ENCODE measurements at regions not wholly inside any gene's neighbourhood (a gene's known extent, or its start where the extent isn't known, plus 50 kb on each side); places are given as distances from the start of the nearest gene placed in this dataset.

DNA sequence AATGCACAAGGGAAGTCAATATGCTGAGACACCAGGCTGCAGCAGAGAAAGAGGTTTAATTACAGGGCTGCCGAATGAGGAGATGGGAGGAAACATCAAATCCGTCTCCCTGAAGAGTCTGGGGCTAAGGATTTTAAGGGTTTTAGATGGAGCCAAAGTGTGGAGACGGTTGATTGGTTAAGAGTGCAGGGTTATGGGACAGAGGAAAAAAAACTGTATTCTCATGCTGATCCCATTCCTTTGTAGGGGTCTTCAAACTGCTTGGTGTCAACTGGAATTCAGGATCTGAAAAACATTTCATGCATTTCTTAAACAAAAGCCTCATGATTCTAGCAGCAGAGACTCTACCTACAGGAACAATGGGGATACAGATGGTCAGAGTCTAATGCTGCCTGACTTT is 96.1 kb upstream of the SYNDIG1 start:
- no peak overlapping the region for H3K27ac ChIP-seq
- DNase-seq (ENCODE audit: extremely low spot score in 2 of 2) = peak in 1 of 2 donors; percentile 43
- H3K4me1 ChIP-seq = no peaks in the 10 kb centered on the region
- no peak overlapping the region for H3K4me3 ChIP-seq
- H3K27me3 ChIP-seq = no peaks in the 10 kb centered on the region
- TF ChIP-seq, protein P1, sequence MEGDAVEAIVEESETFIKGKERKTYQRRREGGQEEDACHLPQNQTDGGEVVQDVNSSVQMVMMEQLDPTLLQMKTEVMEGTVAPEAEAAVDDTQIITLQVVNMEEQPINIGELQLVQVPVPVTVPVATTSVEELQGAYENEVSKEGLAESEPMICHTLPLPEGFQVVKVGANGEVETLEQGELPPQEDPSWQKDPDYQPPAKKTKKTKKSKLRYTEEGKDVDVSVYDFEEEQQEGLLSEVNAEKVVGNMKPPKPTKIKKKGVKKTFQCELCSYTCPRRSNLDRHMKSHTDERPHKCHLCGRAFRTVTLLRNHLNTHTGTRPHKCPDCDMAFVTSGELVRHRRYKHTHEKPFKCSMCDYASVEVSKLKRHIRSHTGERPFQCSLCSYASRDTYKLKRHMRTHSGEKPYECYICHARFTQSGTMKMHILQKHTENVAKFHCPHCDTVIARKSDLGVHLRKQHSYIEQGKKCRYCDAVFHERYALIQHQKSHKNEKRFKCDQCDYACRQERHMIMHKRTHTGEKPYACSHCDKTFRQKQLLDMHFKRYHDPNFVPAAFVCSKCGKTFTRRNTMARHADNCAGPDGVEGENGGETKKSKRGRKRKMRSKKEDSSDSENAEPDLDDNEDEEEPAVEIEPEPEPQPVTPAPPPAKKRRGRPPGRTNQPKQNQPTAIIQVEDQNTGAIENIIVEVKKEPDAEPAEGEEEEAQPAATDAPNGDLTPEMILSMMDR (IDR thresholded peaks at IDR 0.05) = no peak
- no peak for TF ChIP-seq POLR2AphosphoS5 (IDR thresholded peaks at IDR 0.05; ENCODE audit: insufficient read depth in 1 of 2, low read depth in 1 of 2)
- TF ChIP-seq POLR2A (IDR thresholded peaks at IDR 0.05) = no peak
- no peaks in the 10 kb centered on the region for H3K9me3 ChIP-seq
- intact Hi-C loops (cut with DNase I) = no loop called here
- no peaks in the 10 kb centered on the region for H3K36me3 ChIP-seq

DNA sequence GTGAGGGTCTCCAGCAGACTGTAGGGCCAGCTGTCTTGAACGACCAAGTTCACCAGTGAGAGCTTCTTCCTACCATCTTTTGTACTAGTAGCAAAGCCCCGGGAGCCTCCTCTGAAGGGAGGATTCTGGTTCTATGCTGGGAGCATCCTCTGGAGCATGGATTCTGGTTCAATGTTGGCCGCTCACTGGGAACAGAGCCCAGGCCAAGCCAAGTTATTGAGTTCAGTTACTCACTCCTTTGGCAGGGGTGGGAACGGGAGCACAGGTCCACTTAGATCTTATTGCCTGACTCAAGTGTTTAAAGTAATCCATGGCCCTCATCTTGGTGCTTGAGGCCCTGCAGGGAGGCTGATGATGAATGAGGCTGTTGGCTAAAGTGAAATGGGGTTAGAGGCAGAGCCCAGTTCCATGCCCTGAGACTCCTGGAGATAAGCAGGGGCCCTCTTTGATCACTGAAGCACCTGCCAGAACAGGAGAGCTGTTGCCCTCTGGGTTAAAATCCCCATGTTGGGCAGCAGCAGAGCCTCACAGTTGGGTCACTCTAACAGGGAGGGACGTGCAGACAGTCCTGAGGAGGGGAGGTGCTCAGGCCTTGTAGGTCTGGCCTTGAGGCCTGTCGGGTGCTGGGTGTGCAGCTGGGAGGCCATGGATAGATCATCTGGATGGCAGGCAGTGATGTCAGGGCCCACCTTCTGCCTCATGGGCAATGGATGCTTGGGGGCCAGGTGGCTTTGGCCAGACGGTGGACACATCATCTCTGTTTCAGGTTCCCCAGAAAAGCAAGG is 98.3 kb upstream of the SYNDIG1 start:
- no peak overlapping the region for H3K4me3 ChIP-seq
- TF ChIP-seq POLR2A (IDR thresholded peaks at IDR 0.05) (no peak), POLR2AphosphoS5 (IDR thresholded peaks at IDR 0.05; ENCODE audit: insufficient read depth in 1 of 2, low read depth in 1 of 2) (no peak)
- TF ChIP-seq, protein P1 (IDR thresholded peaks at IDR 0.05) = no peak
- H3K27me3 ChIP-seq = no peaks in the 10 kb centered on the region
- no peak overlapping the region for H3K27ac ChIP-seq
- peak; percentile 52 to 75 for DNase-seq (ENCODE audit: extremely low spot score in 2 of 2)
- H3K36me3 ChIP-seq = no peaks in the 10 kb centered on the region
- no peaks in the 10 kb centered on the region for H3K4me1 ChIP-seq
- H3K9me3 ChIP-seq = no peaks in the 10 kb centered on the region
- intact Hi-C loops (cut with DNase I) = no loop called here

DNA sequence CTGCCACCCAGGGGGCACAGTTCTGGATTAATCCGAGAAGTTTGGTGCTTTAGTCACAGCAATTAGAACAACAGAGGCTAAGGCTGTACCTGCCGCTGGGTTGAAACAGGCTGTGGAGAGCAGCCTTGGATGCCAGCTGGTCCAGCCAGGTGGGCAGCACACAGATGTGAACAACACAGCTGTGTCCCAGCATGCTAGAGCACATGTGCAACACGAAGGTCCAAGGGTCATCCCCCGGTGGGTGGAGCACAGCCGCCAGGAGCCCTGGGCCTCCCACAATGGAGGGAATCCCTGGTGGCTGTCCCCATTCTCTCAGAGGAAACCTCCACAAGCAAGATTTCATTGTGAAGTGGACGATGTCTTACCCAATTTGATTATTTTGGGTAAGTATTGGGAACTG is 99.2 kb upstream of the SYNDIG1 start:
- no peaks in the 10 kb centered on the region for H3K27me3 ChIP-seq
- H3K4me3 ChIP-seq = no peak overlapping the region
- TF ChIP-seq POLR2A (IDR thresholded peaks at IDR 0.05) (no peak), POLR2AphosphoS5 (IDR thresholded peaks at IDR 0.05; ENCODE audit: insufficient read depth in 1 of 2, low read depth in 1 of 2) (no peak)
- TF ChIP-seq, protein P1 (IDR thresholded peaks at IDR 0.05) = no peak
- no peak overlapping the region for H3K27ac ChIP-seq
- H3K4me1 ChIP-seq = no peaks in the 10 kb centered on the region
- H3K9me3 ChIP-seq = no peaks in the 10 kb centered on the region
- intact Hi-C loops (cut with DNase I) = no loop called here
- peak in 1 of 2 donors; percentile 92 for DNase-seq (ENCODE audit: extremely low spot score in 2 of 2)
- H3K36me3 ChIP-seq = no peaks in the 10 kb centered on the region

DNA sequence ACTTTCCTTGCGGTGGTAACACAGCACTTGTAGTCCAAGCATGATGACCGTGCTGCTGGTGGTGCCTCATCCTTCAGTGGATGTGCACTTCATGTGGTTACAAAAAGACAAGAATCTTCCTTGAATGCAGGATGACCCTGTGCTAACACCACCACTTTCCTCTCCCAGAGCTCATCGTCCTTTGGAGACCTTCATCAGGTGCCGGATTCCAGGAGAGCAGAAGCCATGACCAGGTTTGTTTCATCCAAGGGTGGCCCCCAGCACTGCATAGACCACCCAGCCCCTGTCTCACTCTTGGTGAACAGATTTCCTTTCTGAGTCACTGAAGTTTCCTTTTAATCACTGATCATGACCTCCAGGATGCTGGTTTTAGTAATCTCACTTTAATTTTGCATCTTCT is 101.2 kb upstream of the SYNDIG1 start:
- TF ChIP-seq POLR2AphosphoS5 (IDR thresholded peaks at IDR 0.05; ENCODE audit: insufficient read depth in 1 of 2, low read depth in 1 of 2) (no peak), POLR2A (IDR thresholded peaks at IDR 0.05) (no peak)
- TF ChIP-seq, protein P1 (IDR thresholded peaks at IDR 0.05) = no peak

DNA sequence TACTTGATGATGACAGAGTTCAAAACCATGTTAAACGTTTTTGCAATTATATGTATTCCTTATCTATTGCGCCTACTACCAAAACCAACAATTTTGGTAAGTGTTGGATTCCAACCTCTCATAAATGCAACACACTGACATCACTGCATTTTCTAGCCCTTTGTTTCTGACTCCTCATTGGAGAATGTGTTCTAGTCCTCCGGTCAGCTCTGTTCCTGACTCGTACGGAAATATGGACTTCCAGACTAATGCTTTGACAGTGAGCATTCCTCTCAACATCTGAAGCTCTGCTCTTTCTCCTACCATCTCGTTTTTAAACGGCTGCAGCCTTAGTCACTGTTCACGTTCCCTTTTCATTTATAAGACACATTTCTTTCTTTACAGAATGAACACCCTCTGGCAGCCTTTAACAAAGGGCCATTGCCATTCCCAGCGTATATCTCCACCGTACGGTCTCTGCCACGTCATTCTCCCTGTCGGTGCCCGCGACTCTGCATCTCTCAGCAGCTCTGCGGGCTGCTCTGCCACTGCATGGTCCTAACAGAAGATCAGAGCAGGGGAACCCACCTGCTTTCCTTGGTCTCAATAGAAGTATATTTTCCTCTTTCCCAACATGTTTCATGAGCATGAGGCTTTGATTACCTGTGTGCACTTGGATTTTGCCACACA is 103.0 kb upstream of the SYNDIG1 start:
- Histone ChIP-seq H3K4me1 (no peaks in the 10 kb centered on the region), H3K4me3 (no peak overlapping the region), H3K27me3 (no peaks in the 10 kb centered on the region), H3K9me3 (no peaks in the 10 kb centered on the region), H3K36me3 (no peaks in the 10 kb centered on the region), H3K27ac (no peak overlapping the region)
- TF ChIP-seq, protein P1 (IDR thresholded peaks at IDR 0.05) = no peak
- TF ChIP-seq POLR2A (IDR thresholded peaks at IDR 0.05) (no peak), POLR2AphosphoS5 (IDR thresholded peaks at IDR 0.05; ENCODE audit: insufficient read depth in 1 of 2, low read depth in 1 of 2) (no peak)
- intact Hi-C loops (cut with DNase I) = no loop called here
- DNase-seq (ENCODE audit: extremely low spot score in 2 of 2) = peak in 1 of 2 donors; percentile 19

More for the DNA sequence above, 101.2 kb upstream of the SYNDIG1 start:
- Histone ChIP-seq H3K27ac (no peak overlapping the region), H3K9me3 (no peaks in the 10 kb centered on the region), H3K4me3 (no peak overlapping the region), H3K27me3 (no peaks in the 10 kb centered on the region), H3K4me1 (no peaks in the 10 kb centered on the region), H3K36me3 (no peaks in the 10 kb centered on the region)
- DNase-seq (ENCODE audit: extremely low spot score in 2 of 2) = peak in 1 of 2 donors; percentile 67
- intact Hi-C loops (cut with DNase I) = no loop called here

Measured in vagina (tissue), 2 donors.